Cardiac muscle cell (in vitro differentiated cells and primary cell): ENCODE measurements at regions not wholly inside any gene's neighbourhood (a gene's known extent, or its start where the extent isn't known, plus 50 kb on each side); places are given as distances from the start of the nearest gene placed in this dataset.
A peak's percentile ranks its signal among the peaks of the same experiment; 100 is the strongest.

ENCODE experiments used
- DNase-seq, 2 donors: peaks; one replicate each; pipeline versions ENCODE4 v3.0.0 to v3.0.0-alpha.2; 2010 to 2017; ENCODE audit warnings: low read depth in 1 of 2, low spot score in 1 of 2
- H3K27ac ChIP-seq: fragments of 200-600 bp; sonication (generic); 2 replicates; pipeline ENCODE4 v1.5.1; 2016
- H3K27me3 ChIP-seq: fragments of 200-600 bp; sonication (generic); 2 replicates; pipeline ENCODE4 v1.6.0; 2016; ENCODE audit warnings: control low read depth
- H3K36me3 ChIP-seq: fragments of 200-600 bp; sonication (generic); 2 replicates; pipeline ENCODE4 v1.5.1; 2016; ENCODE audit warnings: control low read depth
- H3K4me1 ChIP-seq: fragments of 200-600 bp; sonication (generic); 2 replicates; pipeline ENCODE4 v1.8.1; 2017; ENCODE audit warnings: low read depth, mild to moderate bottlenecking, mixed run types
- H3K4me3 ChIP-seq: fragments of 200-600 bp; sonication (generic); 2 replicates; pipeline ENCODE4 v1.5.1; 2016; ENCODE audit warnings: mild to moderate bottlenecking
- H3K9me3 ChIP-seq: fragments of 200-600 bp; sonication (generic); 2 replicates; pipeline ENCODE4 v1.5.1; 2017; ENCODE audit warnings: low read depth, mild to moderate bottlenecking, control low read depth
- TF ChIP-seq, protein P1 (sequence below): IDR thresholded peaks from 2 replicates; pipeline ENCODE4 v1.5.1; 2012; ENCODE audit warnings: low read depth, mild to moderate bottlenecking, low read length

DNA sequence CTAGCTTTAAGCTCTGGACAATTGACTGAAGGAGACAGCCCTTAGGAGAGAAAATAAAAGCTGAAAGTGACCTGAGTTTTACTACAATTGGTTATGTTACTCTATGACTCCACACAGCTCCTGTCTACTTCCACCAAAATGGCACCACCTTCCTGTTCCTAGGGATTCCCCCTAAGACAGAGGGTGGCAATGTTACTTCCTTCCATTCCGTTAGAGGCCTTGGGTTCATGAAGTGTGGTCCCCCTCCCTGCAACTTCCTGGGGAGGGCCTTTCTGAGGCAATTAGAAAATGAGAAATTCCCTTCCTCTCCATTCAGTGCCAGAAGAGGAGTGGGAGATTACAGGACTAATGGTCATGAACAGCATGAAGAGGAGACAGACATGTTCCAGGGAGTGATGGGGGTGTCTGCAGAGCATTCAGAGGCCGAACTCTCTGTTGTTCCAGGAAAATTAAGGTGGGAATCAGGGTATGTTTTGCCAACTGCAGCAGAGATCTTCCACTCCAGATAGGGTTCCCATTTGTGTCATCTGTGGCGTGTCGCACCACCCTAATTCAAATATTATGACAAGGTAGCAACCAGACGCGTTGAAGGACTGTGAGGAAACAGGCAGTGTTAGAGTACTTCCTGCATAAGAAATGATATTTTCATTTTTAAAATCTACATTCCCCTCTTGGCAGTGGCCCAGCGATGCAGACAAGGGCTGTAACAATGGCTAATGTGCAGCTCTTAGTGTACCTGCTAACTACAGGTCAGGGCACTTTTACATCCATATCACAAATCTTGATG, 53.1 kb upstream of the TRIM67 start:
- DNase-seq: no peak
- peaks cover 4% of the 10 kb centered on the region for H3K4me1 ChIP-seq
- H3K27me3 ChIP-seq: no peaks in the 10 kb centered on the region
- no peak overlapping the region for H3K27ac ChIP-seq
- H3K4me3 ChIP-seq: no peak overlapping the region
- TF ChIP-seq, protein P1, sequence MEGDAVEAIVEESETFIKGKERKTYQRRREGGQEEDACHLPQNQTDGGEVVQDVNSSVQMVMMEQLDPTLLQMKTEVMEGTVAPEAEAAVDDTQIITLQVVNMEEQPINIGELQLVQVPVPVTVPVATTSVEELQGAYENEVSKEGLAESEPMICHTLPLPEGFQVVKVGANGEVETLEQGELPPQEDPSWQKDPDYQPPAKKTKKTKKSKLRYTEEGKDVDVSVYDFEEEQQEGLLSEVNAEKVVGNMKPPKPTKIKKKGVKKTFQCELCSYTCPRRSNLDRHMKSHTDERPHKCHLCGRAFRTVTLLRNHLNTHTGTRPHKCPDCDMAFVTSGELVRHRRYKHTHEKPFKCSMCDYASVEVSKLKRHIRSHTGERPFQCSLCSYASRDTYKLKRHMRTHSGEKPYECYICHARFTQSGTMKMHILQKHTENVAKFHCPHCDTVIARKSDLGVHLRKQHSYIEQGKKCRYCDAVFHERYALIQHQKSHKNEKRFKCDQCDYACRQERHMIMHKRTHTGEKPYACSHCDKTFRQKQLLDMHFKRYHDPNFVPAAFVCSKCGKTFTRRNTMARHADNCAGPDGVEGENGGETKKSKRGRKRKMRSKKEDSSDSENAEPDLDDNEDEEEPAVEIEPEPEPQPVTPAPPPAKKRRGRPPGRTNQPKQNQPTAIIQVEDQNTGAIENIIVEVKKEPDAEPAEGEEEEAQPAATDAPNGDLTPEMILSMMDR: no peak
- H3K9me3 ChIP-seq: no peaks in the 10 kb centered on the region
- no peaks in the 10 kb centered on the region for H3K36me3 ChIP-seq

DNA sequence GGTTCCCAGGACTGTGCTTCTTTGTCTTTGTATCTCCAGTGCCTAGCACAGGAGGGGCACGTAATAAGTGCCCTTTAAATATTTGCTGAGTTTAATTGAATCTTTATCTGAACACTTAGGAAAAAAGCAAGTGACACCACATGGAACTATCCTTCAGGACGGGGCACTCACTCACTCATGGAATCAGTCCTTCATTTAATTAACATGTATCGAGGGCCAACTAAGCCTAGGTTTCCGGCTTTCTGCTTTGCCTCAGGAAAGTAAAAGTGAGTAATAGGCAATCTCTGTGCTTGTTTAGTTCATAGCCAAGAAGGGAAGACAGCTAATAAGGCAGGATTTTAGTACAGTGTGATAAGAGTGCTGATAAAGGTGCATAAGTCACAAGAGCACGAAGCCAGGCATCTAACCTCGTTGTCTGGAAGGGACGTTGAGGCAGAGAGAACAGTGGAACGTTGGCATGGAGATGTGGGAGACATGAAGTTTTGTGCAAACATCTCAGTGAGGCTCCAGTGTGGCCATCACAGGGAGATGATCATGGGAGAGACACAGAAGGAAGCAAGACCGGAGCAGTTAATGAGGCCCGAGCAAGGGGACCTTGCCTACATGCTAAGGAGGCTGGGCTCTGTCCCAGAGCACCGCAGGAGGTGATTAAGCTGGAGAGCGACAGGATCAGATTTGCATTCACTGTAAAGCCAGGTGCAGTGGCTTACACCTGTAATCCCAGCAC, 54.1 kb upstream of the TRIM67 start:
- H3K27ac ChIP-seq: no peak overlapping the region
- DNase-seq: no peak
- H3K36me3 ChIP-seq: no peaks in the 10 kb centered on the region
- no peak overlapping the region for H3K4me3 ChIP-seq
- no peaks in the 10 kb centered on the region for H3K27me3 ChIP-seq
- H3K4me1 ChIP-seq: peaks cover 4% of the 10 kb centered on the region
- H3K9me3 ChIP-seq: no peaks in the 10 kb centered on the region
- TF ChIP-seq, protein P1: no peak

DNA sequence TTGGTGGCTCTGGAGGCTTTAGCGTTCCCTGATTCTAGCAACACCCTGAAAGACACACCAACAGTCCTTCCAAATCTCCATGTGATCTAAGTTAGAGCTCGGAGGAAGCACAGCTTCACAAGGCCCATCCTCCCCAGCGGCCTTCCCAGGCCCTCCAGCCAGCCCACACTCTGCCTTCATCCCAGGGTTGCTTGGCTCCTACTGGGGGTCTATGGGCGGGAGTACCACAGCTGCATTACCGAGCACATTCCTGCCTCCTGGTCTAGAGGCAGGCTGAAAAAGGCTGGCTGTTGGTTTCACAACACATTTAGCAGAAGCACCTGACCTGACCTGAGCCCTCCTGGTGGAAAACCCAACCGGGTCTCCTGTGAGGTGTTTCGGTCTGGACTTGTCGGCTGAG, 54.7 kb upstream of the TRIM67 start:
- TF ChIP-seq, protein P1: no peak
- Histone ChIP-seq H3K4me1 (peaks cover 4% of the 10 kb centered on the region), H3K27ac (no peak overlapping the region), H3K36me3 (no peaks in the 10 kb centered on the region), H3K4me3 (no peak overlapping the region), H3K9me3 (no peaks in the 10 kb centered on the region), H3K27me3 (no peaks in the 10 kb centered on the region)
- DNase-seq: no peak

DNA sequence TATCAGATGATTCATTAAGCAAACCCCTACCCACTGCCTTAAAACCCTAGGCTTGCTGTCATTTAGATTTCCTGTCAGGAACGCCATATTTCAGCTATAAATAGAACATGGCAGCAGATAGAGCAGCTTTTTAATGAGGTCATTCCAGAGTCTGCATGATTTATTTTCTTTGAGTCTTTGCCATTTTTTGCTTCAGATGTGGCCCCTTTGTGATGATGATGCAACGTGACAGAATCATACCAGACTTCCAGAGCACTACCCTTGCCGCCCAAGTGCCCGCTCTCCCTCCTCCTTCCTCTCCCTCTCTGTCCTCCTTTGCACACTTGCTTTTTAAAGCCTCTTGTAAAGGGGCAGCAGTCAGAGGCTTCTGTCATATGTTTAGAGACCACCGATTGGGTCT, 55.5 kb upstream of the TRIM67 start:
- peaks cover 4% of the 10 kb centered on the region for H3K4me1 ChIP-seq
- H3K4me3 ChIP-seq: no peak overlapping the region
- TF ChIP-seq, protein P1: no peak
- peak in 1 of 2 donors; percentile 84 for DNase-seq
- no peaks in the 10 kb centered on the region for H3K9me3 ChIP-seq
- no peak overlapping the region for H3K27ac ChIP-seq
- no peaks in the 10 kb centered on the region for H3K27me3 ChIP-seq
- H3K36me3 ChIP-seq: no peaks in the 10 kb centered on the region

DNA sequence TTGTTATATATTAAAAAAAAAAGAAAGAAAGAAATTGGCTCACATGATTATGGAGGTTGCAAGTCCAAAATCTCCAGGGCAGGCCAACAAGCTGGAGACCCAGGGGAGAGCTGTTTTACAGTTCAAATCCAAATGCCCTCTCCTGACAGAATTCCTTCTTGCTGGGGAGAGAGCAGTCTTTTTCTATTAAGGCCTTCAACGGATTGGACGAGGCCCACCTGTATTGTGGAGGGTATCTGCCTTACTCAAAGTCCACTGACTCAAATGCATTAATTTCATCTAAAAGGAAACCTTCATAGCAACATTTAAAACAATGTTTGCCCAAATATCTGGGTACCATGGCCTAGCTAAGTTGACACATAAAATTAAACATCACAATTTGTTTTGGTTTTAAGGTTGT, 56.9 kb upstream of the TRIM67 start:
- H3K36me3 ChIP-seq: no peaks in the 10 kb centered on the region
- peaks cover 4% of the 10 kb centered on the region for H3K4me1 ChIP-seq
- no peak overlapping the region for H3K4me3 ChIP-seq
- no peak overlapping the region for H3K27ac ChIP-seq
- no peaks in the 10 kb centered on the region for H3K9me3 ChIP-seq
- DNase-seq: no peak
- TF ChIP-seq, protein P1: no peak
- no peaks in the 10 kb centered on the region for H3K27me3 ChIP-seq
